ENCODE measurements at regions not wholly inside any gene's neighbourhood (a gene's known extent, or its start where the extent isn't known, plus 50 kb on each side); places are given as distances from the start of the nearest gene placed in this dataset.

- TF ChIP-seq, protein P1, sequence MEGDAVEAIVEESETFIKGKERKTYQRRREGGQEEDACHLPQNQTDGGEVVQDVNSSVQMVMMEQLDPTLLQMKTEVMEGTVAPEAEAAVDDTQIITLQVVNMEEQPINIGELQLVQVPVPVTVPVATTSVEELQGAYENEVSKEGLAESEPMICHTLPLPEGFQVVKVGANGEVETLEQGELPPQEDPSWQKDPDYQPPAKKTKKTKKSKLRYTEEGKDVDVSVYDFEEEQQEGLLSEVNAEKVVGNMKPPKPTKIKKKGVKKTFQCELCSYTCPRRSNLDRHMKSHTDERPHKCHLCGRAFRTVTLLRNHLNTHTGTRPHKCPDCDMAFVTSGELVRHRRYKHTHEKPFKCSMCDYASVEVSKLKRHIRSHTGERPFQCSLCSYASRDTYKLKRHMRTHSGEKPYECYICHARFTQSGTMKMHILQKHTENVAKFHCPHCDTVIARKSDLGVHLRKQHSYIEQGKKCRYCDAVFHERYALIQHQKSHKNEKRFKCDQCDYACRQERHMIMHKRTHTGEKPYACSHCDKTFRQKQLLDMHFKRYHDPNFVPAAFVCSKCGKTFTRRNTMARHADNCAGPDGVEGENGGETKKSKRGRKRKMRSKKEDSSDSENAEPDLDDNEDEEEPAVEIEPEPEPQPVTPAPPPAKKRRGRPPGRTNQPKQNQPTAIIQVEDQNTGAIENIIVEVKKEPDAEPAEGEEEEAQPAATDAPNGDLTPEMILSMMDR (IDR thresholded peaks at IDR 0.05) = no peak
- no peak for TF ChIP-seq POLR2A (IDR thresholded peaks at IDR 0.05)
Measured at GRCh38 chr14:66389481-66389880, 96.7 kb upstream of the CCDC196 start.
